HUES6 (cell line): ENCODE measurements at regions not wholly inside any gene's neighbourhood (a gene's known extent, or its start where the extent isn't known, plus 50 kb on each side); places are given as distances from the start of the nearest gene placed in this dataset.

ENCODE experiments used
- H3K27ac ChIP-seq: 2 replicates; pipeline ENCODE4 v1.7.0; 2013; ENCODE audit warnings: low read depth, mild to moderate bottlenecking, low read length, inconsistent platforms
- H3K27me3 ChIP-seq: 2 replicates; pipeline ENCODE4 v1.6.1; 2013; ENCODE audit warnings: low read length; ENCODE audit not compliant: control insufficient read depth, insufficient read depth
- H3K36me3 ChIP-seq: 2 replicates; pipeline ENCODE4 v1.6.1; 2013; ENCODE audit warnings: low read length; ENCODE audit not compliant: control insufficient read depth, insufficient read depth
- H3K4me1 ChIP-seq: 2 replicates; pipeline ENCODE4 v1.6.1; 2013; ENCODE audit warnings: low read length; ENCODE audit not compliant: control insufficient read depth, insufficient read depth
- H3K4me3 ChIP-seq: 2 replicates; pipeline ENCODE4 v1.5.1; 2013; ENCODE audit warnings: low read depth, low read length
- H3K9ac ChIP-seq: one replicate; pipeline ENCODE4 v1.6.1; 2013; ENCODE audit warnings: mild to moderate bottlenecking, low read length
- H3K9me3 ChIP-seq: 2 replicates; pipeline ENCODE4 v1.6.1; 2013; ENCODE audit warnings: low read depth, low read length; ENCODE audit not compliant: control insufficient read depth, insufficient read depth

GRCh38 chr7:142616842-142617241 is 132.4 kb upstream of the PRSS1 start:
- H3K36me3 ChIP-seq: no peaks in the 10 kb centered on the region
- no peak overlapping the region for H3K4me3 ChIP-seq
- H3K27me3 ChIP-seq: peaks cover 2% of the 10 kb centered on the region; the same call in 1 of the 2 replicates
- H3K4me1 ChIP-seq: no peaks in the 10 kb centered on the region
- H3K9ac ChIP-seq: no peak overlapping the region
- H3K9me3 ChIP-seq: no peaks in the 10 kb centered on the region
- H3K27ac ChIP-seq: no peak overlapping the region

GRCh38 chr7:142616121-142616643 is 133.1 kb upstream of the PRSS1 start:
- H3K4me3 ChIP-seq: no peak overlapping the region
- no peaks in the 10 kb centered on the region for H3K4me1 ChIP-seq
- no peak overlapping the region for H3K9ac ChIP-seq
- no peaks in the 10 kb centered on the region for H3K36me3 ChIP-seq
- no peaks in the 10 kb centered on the region for H3K9me3 ChIP-seq
- H3K27ac ChIP-seq: no peak overlapping the region
- peaks cover 2% of the 10 kb centered on the region; the same call in 1 of the 2 replicates for H3K27me3 ChIP-seq

GRCh38 chr7:142615508-142615907 is 133.8 kb upstream of the PRSS1 start:
- H3K4me3 ChIP-seq: no peak overlapping the region
- H3K27ac ChIP-seq: no peak overlapping the region
- peaks cover 2% of the 10 kb centered on the region; the same call in 1 of the 2 replicates for H3K27me3 ChIP-seq
- no peaks in the 10 kb centered on the region for H3K4me1 ChIP-seq
- no peak overlapping the region for H3K9ac ChIP-seq
- no peaks in the 10 kb centered on the region for H3K9me3 ChIP-seq
- H3K36me3 ChIP-seq: no peaks in the 10 kb centered on the region

GRCh38 chr7:142614116-142614515 is 135.2 kb upstream of the PRSS1 start:
- Histone ChIP-seq H3K4me1 (no peaks in the 10 kb centered on the region), H3K27me3 (peaks cover 2% of the 10 kb centered on the region; the same call in 1 of the 2 replicates), H3K9ac (no peak overlapping the region), H3K9me3 (no peaks in the 10 kb centered on the region), H3K27ac (no peak overlapping the region), H3K4me3 (no peak overlapping the region), H3K36me3 (no peaks in the 10 kb centered on the region)

- H3K36me3 ChIP-seq: no peaks in the 10 kb centered on the region
- no peak overlapping the region for H3K9ac ChIP-seq
- H3K27ac ChIP-seq: no peak overlapping the region
- H3K27me3 ChIP-seq: no peaks in the 10 kb centered on the region
- no peak overlapping the region for H3K4me3 ChIP-seq
- no peaks in the 10 kb centered on the region for H3K4me1 ChIP-seq
- H3K9me3 ChIP-seq: no peaks in the 10 kb centered on the region
These were observed 136.9 kb upstream of the PRSS1 start for GRCh38 chr7:142612237-142612881.

- H3K27me3 ChIP-seq: no peaks in the 10 kb centered on the region
- H3K36me3 ChIP-seq: no peaks in the 10 kb centered on the region
- H3K27ac ChIP-seq: no peak overlapping the region
- H3K4me1 ChIP-seq: no peaks in the 10 kb centered on the region
- no peak overlapping the region for H3K9ac ChIP-seq
- H3K9me3 ChIP-seq: no peaks in the 10 kb centered on the region
- H3K4me3 ChIP-seq: no peak overlapping the region
These were observed 137.6 kb upstream of the PRSS1 start for GRCh38 chr7:142611566-142612236.

- Histone ChIP-seq H3K36me3 (no peaks in the 10 kb centered on the region), H3K9me3 (no peaks in the 10 kb centered on the region), H3K27ac (no peak overlapping the region), H3K4me3 (no peak overlapping the region), H3K27me3 (no peaks in the 10 kb centered on the region), H3K9ac (no peak overlapping the region), H3K4me1 (no peaks in the 10 kb centered on the region)
These were observed 140.4 kb upstream of the PRSS1 start for GRCh38 chr7:142608630-142609428.

- Histone ChIP-seq H3K9ac (no peak overlapping the region), H3K27me3 (no peaks in the 10 kb centered on the region), H3K27ac (no peak overlapping the region), H3K36me3 (no peaks in the 10 kb centered on the region), H3K9me3 (no peaks in the 10 kb centered on the region), H3K4me1 (no peaks in the 10 kb centered on the region), H3K4me3 (no peak overlapping the region)
These were observed 141.9 kb upstream of the PRSS1 start for GRCh38 chr7:142607351-142607750.

- Histone ChIP-seq H3K27me3 (peaks cover 6% of the 10 kb centered on the region; the same call in 1 of the 2 replicates), H3K9me3 (no peaks in the 10 kb centered on the region), H3K9ac (no peak overlapping the region), H3K27ac (no peak overlapping the region), H3K4me3 (no peak overlapping the region), H3K4me1 (no peaks in the 10 kb centered on the region), H3K36me3 (no peaks in the 10 kb centered on the region)
These were observed 143.2 kb upstream of the PRSS1 start for GRCh38 chr7:142606081-142606480.

GRCh38 chr7:142604671-142605070 is 144.6 kb upstream of the PRSS1 start:
- Histone ChIP-seq H3K4me3 (no peak overlapping the region), H3K4me1 (no peaks in the 10 kb centered on the region), H3K9ac (no peak overlapping the region), H3K27me3 (peaks cover 6% of the 10 kb centered on the region; the same call in 1 of the 2 replicates), H3K9me3 (no peaks in the 10 kb centered on the region), H3K27ac (no peak overlapping the region), H3K36me3 (no peaks in the 10 kb centered on the region)
